HCT116 (cell line): ENCODE measurements at regions not wholly inside any gene's neighbourhood (a gene's known extent, or its start where the extent isn't known, plus 50 kb on each side); places are given as distances from the start of the nearest gene placed in this dataset.

Source experiments
- ATAC-seq: fragments of 200-7000 bp; cut with Tn5 transposase; 2 replicates; pipeline ENCODE4 v1.9.1; 2020; ENCODE audit warnings: mild to moderate bottlenecking, moderate library complexity
- BruUV-seq: library from RNA; stranded (reverse); fragments of 400-500 nt; replicated peaks from 2 replicates; lab custom pipeline; 2021; lab: Mats Ljungman, UMichigan
- CTCF ChIA-PET: fragments of 300-600 bp; sonication (Branson Sonifier 250); formaldehyde crosslinking; loops from one replicate; lab custom pipeline; 2021; ENCODE audit warnings: antibody characterized with exemption; lab: Charles Lee
- POLR2A ChIA-PET: fragments of 300-600, 350-600 bp; sonication (Branson Sonifier 250); formaldehyde crosslinking; loops from one replicate; lab custom pipeline; 2021; ENCODE audit warnings: antibody characterized with exemption; lab: Charles Lee
- RAD21 ChIA-PET, 2 experiments: fragments of 300-600 bp; sonication (Branson Sonifier 250); formaldehyde crosslinking; loops; one replicate each; lab custom pipeline; 2023; ENCODE audit warnings: low total read pairs in 2 of 2; ENCODE audit not compliant: uncharacterized antibody in 2 of 2, unreplicated experiment in 2 of 2, low non-redundant PET in 1 of 2; lab: Charles Lee
- DNase-seq: peaks from one replicate; pipeline ENCODE4 v3.0.0-alpha.2; 2010; ENCODE audit warnings: low read depth, low spot score
- H2AFZ ChIP-seq: fragments of 200-600 bp; shearing (Covaris generic), sonication (generic); 2 replicates; pipeline ENCODE4 v1.6.1; 2017; ENCODE audit warnings: low read depth, mixed run types, mixed read lengths, antibody characterized with exemption, low read length; ENCODE audit not compliant: poor library complexity, severe bottlenecking
- H3K27ac ChIP-seq: 2 replicates; pipeline ENCODE4 v1.5.1; 2012; ENCODE audit warnings: low read depth, low read length
- H3K27me3 ChIP-seq: fragments of 200-600 bp; sonication (generic); 2 replicates; pipeline ENCODE4 v1.6.1; 2016; ENCODE audit warnings: mixed run types, low read length, mixed read lengths; ENCODE audit not compliant: insufficient read depth
- H3K36me3 ChIP-seq, 2 experiments: fragments of 200-500 bp in 1 of 2; fragments of 200-600 bp in 1 of 2; sonication (Bioruptor generic) in 1 of 2; sonication (generic) in 1 of 2; 2 replicates each; pipeline versions ENCODE4 v1.5.1 to v1.6.1; 2014 to 2016; ENCODE audit warnings: low read length in 2 of 2, inconsistent platforms in 1 of 2, mixed read lengths in 1 of 2, mixed run types in 1 of 2; ENCODE audit not compliant: insufficient read depth in 2 of 2, control insufficient read depth in 1 of 2
- H3K4me1 ChIP-seq, 2 experiments: fragments of 200-600 bp in 1 of 2; sonication (generic) in 1 of 2; 2 replicates each; pipeline versions ENCODE4 v1.5.1 to v1.6.1; 2012 to 2017; ENCODE audit warnings: low read length in 2 of 2, inconsistent platforms in 1 of 2, mild to moderate bottlenecking in 1 of 2, mixed read lengths in 1 of 2, mixed run types in 1 of 2, moderate library complexity in 1 of 2; ENCODE audit not compliant: insufficient read depth in 2 of 2, control insufficient read depth in 1 of 2
- H3K4me2 ChIP-seq: fragments of 200-600 bp; sonication (generic); 2 replicates; pipeline ENCODE4 v1.6.1; 2017; ENCODE audit warnings: mixed run types, low read length, mixed read lengths
- H3K4me3 ChIP-seq, 2 experiments: fragments of 200-600 bp in 1 of 2; sonication (generic) in 1 of 2; replicated peaks in 1 of 2; 2 replicates each; pipeline ENCODE4 v1.5.1; 2011 to 2016; ENCODE audit warnings: low read length in 2 of 2, control low read depth in 1 of 2, low read depth in 1 of 2, mild to moderate bottlenecking in 1 of 2, mixed read lengths in 1 of 2, mixed run types in 1 of 2
- H3K79me2 ChIP-seq: fragments of 200-600 bp; sonication (generic); 2 replicates; pipeline ENCODE4 v1.6.1; 2017; ENCODE audit warnings: mild to moderate bottlenecking, mixed run types, low read length, moderate library complexity, mixed read lengths; ENCODE audit not compliant: insufficient read depth
- H3K9ac ChIP-seq: fragments of 200-600 bp; sonication (generic); 2 replicates; pipeline ENCODE4 v1.6.1; 2016; ENCODE audit warnings: low read length, mixed read lengths
- H3K9me2 ChIP-seq: fragments of 200-600 bp; sonication (generic), shearing (Covaris generic); 2 replicates; pipeline ENCODE4 v1.6.1; 2017; ENCODE audit warnings: mixed run types, mild to moderate bottlenecking, moderate library complexity; ENCODE audit not compliant: insufficient read depth
- H3K9me3 ChIP-seq, 2 experiments: fragments of 200-500 bp in 1 of 2; fragments of 200-600 bp in 1 of 2; sonication (Bioruptor generic) in 1 of 2; sonication (generic) in 1 of 2; 2 replicates each; pipeline ENCODE4 v1.6.1; 2014 to 2017; ENCODE audit warnings: low read length in 2 of 2, mixed read lengths in 2 of 2, inconsistent platforms in 1 of 2, low read depth in 1 of 2, mild to moderate bottlenecking in 1 of 2, mixed run types in 1 of 2, moderate library complexity in 1 of 2; ENCODE audit not compliant: control insufficient read depth in 1 of 2, insufficient read depth in 1 of 2
- H4K20me1 ChIP-seq: fragments of 200-600 bp; sonication (generic), shearing (Covaris generic); 2 replicates; pipeline ENCODE4 v1.6.1; 2017; ENCODE audit warnings: mixed run types, mild to moderate bottlenecking, moderate library complexity; ENCODE audit not compliant: insufficient read depth
- CEBPB ChIP-seq: IDR thresholded peaks from 2 replicates; pipeline ENCODE4 v1.6.1; 2012; ENCODE audit warnings: low read depth
- EZH2phosphoT487 ChIP-seq: fragments of 200-600 bp; IDR thresholded peaks from 2 replicates; pipeline ENCODE4 v1.6.1; 2018; ENCODE audit warnings: antibody characterized with exemption, borderline replicate concordance
- FOSL1 ChIP-seq: IDR thresholded peaks from 2 replicates; pipeline ENCODE4 v1.6.1; 2012; ENCODE audit warnings: low read depth
- JUND ChIP-seq: IDR thresholded peaks from 2 replicates; pipeline ENCODE4 v1.6.1; 2012
- POLR2A ChIP-seq: IDR thresholded peaks from 2 replicates; pipeline ENCODE4 v1.7.0; 2011; ENCODE audit warnings: borderline replicate concordance; ENCODE audit not compliant: insufficient read depth, insufficient read length; ENCODE audit errors: extremely low read depth
- POLR2AphosphoS5 ChIP-seq: IDR thresholded peaks from 2 replicates; pipeline ENCODE4 v1.6.1; 2011; ENCODE audit warnings: mild to moderate bottlenecking, low read depth, low read length, moderate library complexity
- RAD21 ChIP-seq: IDR thresholded peaks from 2 replicates; pipeline ENCODE4 v1.6.1; 2012; ENCODE audit warnings: low read depth, mild to moderate bottlenecking
- SIN3A ChIP-seq: IDR thresholded peaks from 2 replicates; pipeline ENCODE4 v1.6.1; 2012; ENCODE audit warnings: low read depth
- SRF ChIP-seq: IDR thresholded peaks from 2 replicates; pipeline ENCODE4 v1.6.1; 2012; ENCODE audit warnings: low read depth
- TCF7L2 ChIP-seq: IDR thresholded peaks from 2 replicates; pipeline ENCODE4 v1.7.0; 2011; ENCODE audit warnings: borderline replicate concordance, inconsistent platforms; ENCODE audit not compliant: insufficient read depth, insufficient read length; ENCODE audit errors: extremely low read depth
- YY1 ChIP-seq: IDR thresholded peaks from 2 replicates; pipeline ENCODE4 v1.6.1; 2011; ENCODE audit warnings: low read length, low read depth, moderate library complexity, mild to moderate bottlenecking; ENCODE audit not compliant: insufficient replicate concordance; ENCODE audit errors: extremely low read depth
- ZFX ChIP-seq: fragments of 450-650 bp; IDR thresholded peaks from 2 replicates; pipeline ENCODE4 v1.6.1; 2017
- intact Hi-C: fragments of 100-400 bp; cut with micrococcal nuclease; formaldehyde crosslinking; loops from 2 replicates; pipeline ENCODE4 v1.10.0; 2022
- TF ChIP-seq, protein P1 (sequence below): IDR thresholded peaks from 2 replicates; pipeline ENCODE4 v1.6.1; 2011; ENCODE audit warnings: mild to moderate bottlenecking, low read length, moderate library complexity; ENCODE audit not compliant: insufficient replicate concordance; ENCODE audit errors: extremely low read depth

GRCh38 chr6:66210964-66211363 is 503.9 kb upstream of the EYS start (continued):
- TF ChIP-seq, protein P1, sequence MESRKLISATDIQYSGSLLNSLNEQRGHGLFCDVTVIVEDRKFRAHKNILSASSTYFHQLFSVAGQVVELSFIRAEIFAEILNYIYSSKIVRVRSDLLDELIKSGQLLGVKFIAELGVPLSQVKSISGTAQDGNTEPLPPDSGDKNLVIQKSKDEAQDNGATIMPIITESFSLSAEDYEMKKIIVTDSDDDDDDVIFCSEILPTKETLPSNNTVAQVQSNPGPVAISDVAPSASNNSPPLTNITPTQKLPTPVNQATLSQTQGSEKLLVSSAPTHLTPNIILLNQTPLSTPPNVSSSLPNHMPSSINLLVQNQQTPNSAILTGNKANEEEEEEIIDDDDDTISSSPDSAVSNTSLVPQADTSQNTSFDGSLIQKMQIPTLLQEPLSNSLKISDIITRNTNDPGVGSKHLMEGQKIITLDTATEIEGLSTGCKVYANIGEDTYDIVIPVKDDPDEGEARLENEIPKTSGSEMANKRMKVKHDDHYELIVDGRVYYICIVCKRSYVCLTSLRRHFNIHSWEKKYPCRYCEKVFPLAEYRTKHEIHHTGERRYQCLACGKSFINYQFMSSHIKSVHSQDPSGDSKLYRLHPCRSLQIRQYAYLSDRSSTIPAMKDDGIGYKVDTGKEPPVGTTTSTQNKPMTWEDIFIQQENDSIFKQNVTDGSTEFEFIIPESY: no peak
- no peak for TF ChIP-seq SRF
- TF ChIP-seq CEBPB: no peak
- no peak for TF ChIP-seq ZFX
- TF ChIP-seq YY1: no peak
- TF ChIP-seq EZH2phosphoT487: no peak
- no peak for TF ChIP-seq JUND
- TF ChIP-seq POLR2AphosphoS5: no peak

GRCh38 chr6:66200390-66200789 is 493.4 kb upstream of the EYS start:
- no TSS peak for BruUV-seq
- no peaks in the 10 kb centered on the region for H3K9me2 ChIP-seq
- no peaks in the 10 kb centered on the region for H3K27me3 ChIP-seq
- H3K9me3 ChIP-seq: peaks cover 3 to 5% of the 10 kb centered on the region in 2 experiments; a peak in 2 of 4 replicates
- ChIA-PET POLR2A (no interaction called here), RAD21 (no interaction called here), CTCF (no interaction called here)
- no peak overlapping the region for H3K9ac ChIP-seq
- ATAC-seq: no peak
- TF ChIP-seq RAD21 (no peak), TCF7L2 (no peak), SIN3A (no peak), POLR2AphosphoS5 (no peak), POLR2A (no peak), FOSL1 (no peak)
- no peaks in the 10 kb centered on the region for H4K20me1 ChIP-seq
- no peaks in the 10 kb centered on the region for H3K79me2 ChIP-seq
- H3K36me3 ChIP-seq: no peaks in the 10 kb centered on the region
- intact Hi-C loops: no loop called here
- no peak overlapping the region for H3K4me2 ChIP-seq
- no peak for DNase-seq
- H3K4me3 ChIP-seq: no peak overlapping the region
- H2AFZ ChIP-seq: no peak overlapping the region
- H3K4me1 ChIP-seq: no peaks in the 10 kb centered on the region
- no peak overlapping the region for H3K27ac ChIP-seq
